Brain microvascular endothelial cell (primary cell): ENCODE measurements at regions not wholly inside any gene's neighbourhood (a gene's known extent, or its start where the extent isn't known, plus 50 kb on each side); places are given as distances from the start of the nearest gene placed in this dataset.
"Not testable (repeated sequence)": the region's sequence is repeated elsewhere in the genome, so short reads cannot be mapped to it uniquely, and the experiment has no call there.

Experiments used
- DNase-seq: peaks from one replicate; pipeline ENCODE4 v3.0.0-alpha.2; 2020
- H3K27ac ChIP-seq: fragments of 250-450 bp; sonication (Bioruptor Pico); 2 replicates; pipeline ENCODE4 v1.5.1; 2020; ENCODE audit warnings: mild to moderate bottlenecking, moderate library complexity
- H3K27me3 ChIP-seq: fragments of 250-450 bp; sonication (Bioruptor Pico); replicated peaks from 2 replicates; pipeline ENCODE4 v1.5.1; 2020; ENCODE audit warnings: mild to moderate bottlenecking
- H3K36me3 ChIP-seq: fragments of 250-450 bp; sonication (Bioruptor Pico); replicated peaks from 2 replicates; pipeline ENCODE4 v1.5.1; 2020; ENCODE audit warnings: mild to moderate bottlenecking
- H3K4me3 ChIP-seq: 2 replicates; pipeline ENCODE4 v1.5.1; 2011; ENCODE audit warnings: low read depth, mild to moderate bottlenecking, control low read depth, low read length, moderate library complexity
- in situ Hi-C: cut with HindIII; loops from 2 replicates; pipeline ENCODE4 v1.10.0; 2017; ENCODE audit warnings: low sequenced_read_pairs, low pct_ligation_motif_present
- TF ChIP-seq, protein P1 (sequence below): IDR thresholded peaks from 2 replicates; pipeline ENCODE4 v1.5.1; 2011; ENCODE audit warnings: low read depth, mild to moderate bottlenecking, moderate library complexity, low read length, control low read depth, inconsistent platforms; ENCODE audit errors: missing control alignments

DNA sequence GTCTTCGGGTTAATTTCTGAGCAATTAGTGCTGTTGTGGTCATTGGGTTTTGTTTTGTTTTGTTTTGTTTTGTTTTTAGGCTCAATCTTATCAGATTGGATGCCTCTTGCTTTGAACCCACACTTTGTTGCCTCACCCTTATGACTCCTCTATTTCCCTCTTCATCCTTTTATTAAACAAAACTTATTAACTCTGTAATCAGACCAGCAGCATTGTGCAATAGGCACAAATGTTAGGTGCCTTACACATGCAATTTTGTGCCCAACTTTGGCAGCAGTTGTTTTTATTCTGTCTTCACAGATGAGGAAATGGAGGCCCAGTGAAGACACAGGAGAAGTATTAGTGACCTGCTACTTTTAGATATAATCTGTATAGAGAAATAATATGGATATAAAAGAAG lies 377.7 kb downstream of the KCNRG start:
- no peak for DNase-seq
- Histone ChIP-seq H3K36me3 (no peaks in the 10 kb centered on the region), H3K4me3 (no peak overlapping the region), H3K27ac (no peak overlapping the region), H3K27me3 (no peaks in the 10 kb centered on the region)
- TF ChIP-seq, protein P1, sequence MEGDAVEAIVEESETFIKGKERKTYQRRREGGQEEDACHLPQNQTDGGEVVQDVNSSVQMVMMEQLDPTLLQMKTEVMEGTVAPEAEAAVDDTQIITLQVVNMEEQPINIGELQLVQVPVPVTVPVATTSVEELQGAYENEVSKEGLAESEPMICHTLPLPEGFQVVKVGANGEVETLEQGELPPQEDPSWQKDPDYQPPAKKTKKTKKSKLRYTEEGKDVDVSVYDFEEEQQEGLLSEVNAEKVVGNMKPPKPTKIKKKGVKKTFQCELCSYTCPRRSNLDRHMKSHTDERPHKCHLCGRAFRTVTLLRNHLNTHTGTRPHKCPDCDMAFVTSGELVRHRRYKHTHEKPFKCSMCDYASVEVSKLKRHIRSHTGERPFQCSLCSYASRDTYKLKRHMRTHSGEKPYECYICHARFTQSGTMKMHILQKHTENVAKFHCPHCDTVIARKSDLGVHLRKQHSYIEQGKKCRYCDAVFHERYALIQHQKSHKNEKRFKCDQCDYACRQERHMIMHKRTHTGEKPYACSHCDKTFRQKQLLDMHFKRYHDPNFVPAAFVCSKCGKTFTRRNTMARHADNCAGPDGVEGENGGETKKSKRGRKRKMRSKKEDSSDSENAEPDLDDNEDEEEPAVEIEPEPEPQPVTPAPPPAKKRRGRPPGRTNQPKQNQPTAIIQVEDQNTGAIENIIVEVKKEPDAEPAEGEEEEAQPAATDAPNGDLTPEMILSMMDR = no peak
- in situ Hi-C loops = no loop called here

DNA sequence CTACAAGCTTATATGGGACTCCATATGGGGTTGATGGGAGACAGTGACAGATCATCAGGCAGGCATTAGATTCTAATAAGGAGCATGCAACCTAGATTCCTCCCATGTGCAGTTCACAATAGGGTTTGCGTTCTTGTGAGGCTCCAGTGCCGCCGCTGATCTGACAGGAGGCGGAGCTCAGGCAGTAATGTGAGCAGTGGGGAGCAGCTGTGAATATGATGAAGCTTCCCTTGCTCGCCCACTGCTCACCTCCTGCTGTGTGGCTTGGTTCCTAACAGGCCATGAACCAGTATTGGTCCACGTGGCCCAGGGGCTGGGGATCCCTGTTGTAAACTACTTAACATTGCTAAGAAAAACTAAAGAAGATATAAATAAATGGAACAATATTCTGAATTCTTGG lies 378.4 kb downstream of the KCNRG start:
- H3K27me3 ChIP-seq = no peaks in the 10 kb centered on the region
- no peaks in the 10 kb centered on the region for H3K36me3 ChIP-seq
- H3K4me3 ChIP-seq = no peak overlapping the region
- peak; percentile 67 for DNase-seq
- in situ Hi-C loops = no loop called here
- H3K27ac ChIP-seq = no peak overlapping the region
- TF ChIP-seq, protein P1 = peak; percentile 2

DNA sequence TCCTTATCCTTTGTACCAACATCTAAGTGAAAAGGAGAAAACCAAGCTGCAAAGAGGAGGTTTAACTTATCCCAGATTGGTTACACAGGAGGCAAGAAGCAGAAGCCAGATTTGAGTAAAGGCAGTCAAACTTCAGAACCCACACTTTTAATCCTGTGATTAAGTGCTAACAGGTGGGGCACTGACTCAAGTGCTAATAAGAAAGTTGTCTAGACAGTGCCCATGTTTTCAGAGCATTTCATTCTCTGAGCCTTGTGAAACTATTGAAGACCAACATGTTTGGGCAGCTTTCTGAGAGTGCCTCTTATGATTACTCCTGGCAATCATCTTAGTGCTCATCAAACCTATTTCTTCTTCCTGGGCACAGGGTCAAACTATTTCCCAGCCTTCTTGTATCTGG lies 380.8 kb downstream of the KCNRG start:
- H3K4me3 ChIP-seq = no peak overlapping the region
- TF ChIP-seq, protein P1 = no peak
- H3K27me3 ChIP-seq = no peaks in the 10 kb centered on the region

DNA sequence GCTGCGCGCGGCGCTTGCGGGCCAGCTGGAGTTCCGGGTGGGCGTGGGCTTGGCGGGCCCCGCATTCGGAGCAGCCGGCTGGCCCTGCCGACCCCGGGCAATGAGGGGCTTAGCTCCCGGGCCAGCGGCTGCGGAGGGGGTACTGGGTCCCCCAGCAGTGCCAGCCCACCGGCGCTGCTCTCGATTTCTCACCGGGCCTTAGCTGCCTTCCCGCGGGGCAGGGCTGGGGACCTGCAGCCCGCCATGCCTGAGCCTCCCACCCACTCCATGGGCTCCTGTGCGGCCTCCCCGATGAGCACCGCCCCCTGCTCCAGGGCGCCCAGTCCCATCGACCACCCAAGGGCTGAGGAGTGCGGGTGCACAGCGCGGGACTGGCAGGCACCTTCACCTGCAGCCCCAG lies 381.4 kb downstream of the KCNRG start:
- DNase-seq, H3K27me3 ChIP-seq, in situ Hi-C loops: not testable (repeated sequence)

More for the DNA sequence above, 380.8 kb downstream of the KCNRG start:
- Histone ChIP-seq H3K36me3 (no peaks in the 10 kb centered on the region), H3K27ac (no peak overlapping the region)
- DNase-seq = no peak
- in situ Hi-C loops = no loop called here

DNA sequence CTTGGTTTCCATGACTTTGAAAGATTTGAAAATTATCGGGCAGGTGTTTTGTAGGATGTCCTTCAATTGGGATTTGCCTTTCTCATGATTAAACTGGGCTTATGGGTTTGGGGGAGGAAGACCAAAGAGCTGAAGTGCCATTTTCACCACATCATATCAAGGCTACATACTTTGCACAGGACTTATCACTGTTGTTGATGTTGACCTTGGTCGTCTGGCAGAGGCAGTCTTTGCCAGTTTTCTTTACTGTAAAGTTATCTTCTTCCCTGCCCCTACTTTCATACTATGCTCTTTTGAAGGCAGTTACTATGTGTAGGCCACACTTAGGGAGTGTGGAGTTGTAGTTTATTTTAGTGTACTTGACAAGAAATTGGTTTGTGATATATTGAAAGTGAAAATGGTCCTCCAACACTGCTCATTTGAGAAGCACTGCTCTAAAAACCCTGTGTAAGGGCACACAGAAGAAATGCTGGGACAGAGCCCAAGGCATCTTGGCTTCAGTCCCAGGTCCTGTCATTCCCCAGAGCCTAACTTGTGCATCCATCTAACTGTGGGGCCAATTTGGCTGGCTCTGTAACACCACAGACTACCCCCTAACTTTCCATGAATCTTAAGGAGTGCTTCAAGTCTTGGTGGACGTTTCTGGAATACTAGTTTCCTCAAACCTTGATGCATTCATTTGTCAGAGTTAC lies 384.9 kb downstream of the KCNRG start:
- Histone ChIP-seq H3K27ac (no peak overlapping the region), H3K27me3 (no peaks in the 10 kb centered on the region), H3K4me3 (no peak overlapping the region), H3K36me3 (no peaks in the 10 kb centered on the region)
- in situ Hi-C loops = no loop called here
- DNase-seq = no peak
- TF ChIP-seq, protein P1 = no peak

More for the DNA sequence above, 381.4 kb downstream of the KCNRG start:
- not testable (repeated sequence) for H3K36me3 ChIP-seq, H3K4me3 ChIP-seq, H3K27ac ChIP-seq

DNA sequence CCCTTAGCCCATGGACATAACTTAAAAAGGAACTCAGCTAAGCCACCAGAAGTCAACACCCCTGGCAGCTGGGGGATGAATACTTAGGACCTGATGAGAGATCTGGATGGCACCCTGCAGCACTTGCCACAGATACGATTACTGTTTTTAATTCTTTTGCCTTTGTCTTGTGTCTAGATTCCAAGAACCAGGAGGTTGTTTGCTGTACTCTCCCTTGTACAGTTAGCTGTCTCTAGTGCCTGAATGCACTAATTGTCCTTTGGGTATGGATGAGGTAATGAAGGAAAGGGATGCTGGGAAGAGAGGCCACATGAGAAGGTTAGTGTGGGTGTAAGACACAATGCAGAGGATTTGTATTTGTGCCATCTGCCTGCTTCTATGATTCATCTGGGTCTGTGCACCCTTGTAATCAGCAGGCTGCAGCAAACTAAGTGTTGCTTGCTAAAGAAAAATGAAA lies 385.8 kb downstream of the KCNRG start:
- in situ Hi-C loops = no loop called here
- TF ChIP-seq, protein P1 = no peak
- H3K27me3 ChIP-seq = no peaks in the 10 kb centered on the region
- no peak overlapping the region for H3K27ac ChIP-seq
- DNase-seq = peak; percentile 73
- H3K4me3 ChIP-seq = no peak overlapping the region
- H3K36me3 ChIP-seq = no peaks in the 10 kb centered on the region
